ENCODE measurements at regions not wholly inside any gene's neighbourhood (a gene's known extent, or its start where the extent isn't known, plus 50 kb on each side); places are given as distances from the start of the nearest gene placed in this dataset.
"Not testable (repeated sequence)": the region's sequence is repeated elsewhere in the genome, so short reads cannot be mapped to it uniquely, and the experiment has no call there.

GRCh38 chr19:21668072-21668773, 99.2 kb downstream of the ZNF100 start:
- H3K79me2 ChIP-seq (ENCODE audit: low read length); H3K27ac ChIP-seq (ENCODE audit: low read length); H3K27me3 ChIP-seq (ENCODE audit: low read length); H3K9ac ChIP-seq (ENCODE audit: low read length); H3K9me2 ChIP-seq (replicated peaks; ENCODE audit: low read length); POLR2A ChIA-PET (ENCODE audit: unreplicated experiment); H4K20me1 ChIP-seq (ENCODE audit: low read length); CTCF ChIA-PET; H3K4me3 ChIP-seq (ENCODE audit: low read length); H3F3A ChIP-seq (ENCODE audit: low read length, unreplicated experiment); H3K4me1 ChIP-seq (ENCODE audit: insufficient read depth, low read length); BruUV-seq (replicated peaks); ATAC-seq; H3K4me2 ChIP-seq (ENCODE audit: low read length); H2AFZ ChIP-seq (ENCODE audit: low read length); H3K36me3 ChIP-seq (ENCODE audit: low read depth, low read length); DNase-seq; intact Hi-C loops (cut with micrococcal nuclease): not testable (repeated sequence)
- peaks cover 12% of the 10 kb centered on the region; the same call in 1 of the 2 replicates for H3K9me3 ChIP-seq (ENCODE audit: low read length)

GRCh38 chr19:21655540-21656126, 111.7 kb downstream of the ZNF100 start:
- no peaks in the 10 kb centered on the region for H3K4me1 ChIP-seq (ENCODE audit: insufficient read depth, low read length)
- TF ChIP-seq EZH2phosphoT487 (IDR thresholded peaks at IDR 0.05; ENCODE audit: borderline replicate concordance, low read length) (no peak), CTCF (conservative IDR thresholded peaks at IDR 0.05; ENCODE audit: low read depth, low read length) (no peak), EZH2 (IDR thresholded peaks at IDR 0.05; ENCODE audit: low read length, unreplicated experiment) (no peak)
- H3K9ac ChIP-seq (ENCODE audit: low read length): no peak overlapping the region
- no TSS peak for BruUV-seq (replicated peaks)
- no peaks in the 10 kb centered on the region for H3K79me2 ChIP-seq (ENCODE audit: low read length)
- no peak overlapping the region for H3K4me2 ChIP-seq (ENCODE audit: low read length)
- ChIA-PET CTCF (no interaction called here), POLR2A (ENCODE audit: unreplicated experiment) (no interaction called here)
- no peaks in the 10 kb centered on the region for H3K27me3 ChIP-seq (ENCODE audit: low read length)
- peaks cover 17% of the 10 kb centered on the region for H3K9me3 ChIP-seq (ENCODE audit: low read length)
- H3K36me3 ChIP-seq (ENCODE audit: low read depth, low read length): no peaks in the 10 kb centered on the region
- no peaks in the 10 kb centered on the region for H4K20me1 ChIP-seq (ENCODE audit: low read length)
- ATAC-seq (no peak), DNase-seq (no peak)
- H3K27ac ChIP-seq (ENCODE audit: low read length): no peak overlapping the region
- H3F3A ChIP-seq (ENCODE audit: low read length, unreplicated experiment): no peaks in the 10 kb centered on the region
- H3K4me3 ChIP-seq (ENCODE audit: low read length): no peak overlapping the region
- H2AFZ ChIP-seq (ENCODE audit: low read length): no peak overlapping the region
- intact Hi-C loops (cut with micrococcal nuclease): no loop called here
- no peaks in the 10 kb centered on the region for H3K9me2 ChIP-seq (replicated peaks; ENCODE audit: low read length)

GRCh38 chr19:21651478-21651877, 115.9 kb downstream of the ZNF100 start:
- BruUV-seq (replicated peaks); H2AFZ ChIP-seq (ENCODE audit: low read length); H3K4me1 ChIP-seq (ENCODE audit: insufficient read depth, low read length); ATAC-seq; H3K27ac ChIP-seq (ENCODE audit: low read length); H3K36me3 ChIP-seq (ENCODE audit: low read depth, low read length); CTCF ChIA-PET; H3F3A ChIP-seq (ENCODE audit: low read length, unreplicated experiment); H3K79me2 ChIP-seq (ENCODE audit: low read length); H4K20me1 ChIP-seq (ENCODE audit: low read length); intact Hi-C loops (cut with micrococcal nuclease); H3K27me3 ChIP-seq (ENCODE audit: low read length); H3K4me3 ChIP-seq (ENCODE audit: low read length); POLR2A ChIA-PET (ENCODE audit: unreplicated experiment); H3K9ac ChIP-seq (ENCODE audit: low read length); H3K4me2 ChIP-seq (ENCODE audit: low read length); H3K9me2 ChIP-seq (replicated peaks; ENCODE audit: low read length); DNase-seq: not testable (repeated sequence)
- peaks cover 17% of the 10 kb centered on the region for H3K9me3 ChIP-seq (ENCODE audit: low read length)

- H3K27ac ChIP-seq (ENCODE audit: low read length): no peak overlapping the region
- no peaks in the 10 kb centered on the region for H3K9me3 ChIP-seq (ENCODE audit: low read length)
- no peaks in the 10 kb centered on the region for H3K36me3 ChIP-seq (ENCODE audit: low read depth, low read length)
- TF ChIP-seq EZH2phosphoT487 (IDR thresholded peaks at IDR 0.05; ENCODE audit: borderline replicate concordance, low read length) (no peak), EZH2 (IDR thresholded peaks at IDR 0.05; ENCODE audit: low read length, unreplicated experiment) (no peak), CTCF (conservative IDR thresholded peaks at IDR 0.05; ENCODE audit: low read depth, low read length) (no peak)
- ATAC-seq: no peak
- no TSS peak for BruUV-seq (replicated peaks)
- H3K27me3 ChIP-seq (ENCODE audit: low read length): no peaks in the 10 kb centered on the region
- H3K9me2 ChIP-seq (replicated peaks; ENCODE audit: low read length): no peaks in the 10 kb centered on the region
- DNase-seq: no peak
- H3K4me1 ChIP-seq (ENCODE audit: insufficient read depth, low read length): no peaks in the 10 kb centered on the region
- POLR2A ChIA-PET (ENCODE audit: unreplicated experiment): no interaction called here
- no peak overlapping the region for H3K4me3 ChIP-seq (ENCODE audit: low read length)
- CTCF ChIA-PET: no interaction called here
- intact Hi-C loops (cut with micrococcal nuclease): no loop called here
- no peak overlapping the region for H3K4me2 ChIP-seq (ENCODE audit: low read length)
- H3K9ac ChIP-seq (ENCODE audit: low read length): no peak overlapping the region
- H2AFZ ChIP-seq (ENCODE audit: low read length): no peak overlapping the region
- no peaks in the 10 kb centered on the region for H3K79me2 ChIP-seq (ENCODE audit: low read length)
- H4K20me1 ChIP-seq (ENCODE audit: low read length): no peaks in the 10 kb centered on the region
- H3F3A ChIP-seq (ENCODE audit: low read length, unreplicated experiment): no peaks in the 10 kb centered on the region
Observed at GRCh38 chr19:21638776-21639175, 128.6 kb downstream of the ZNF100 start.

All from PC-3 (cell line).